ENCODE measurements at regions not wholly inside any gene's neighbourhood (a gene's known extent, or its start where the extent isn't known, plus 50 kb on each side); places are given as distances from the start of the nearest gene placed in this dataset.

- TF ChIP-seq CTCF (IDR thresholded peaks at IDR 0.05) (no peak), POLR2A (IDR thresholded peaks at IDR 0.05) (no peak)
Measured at GRCh38 chr18:29301048-29301447, 1124.1 kb upstream of the CDH2 start.

All from body of pancreas (tissue), 4 donors.